GM10266 (cell line): ENCODE measurements at regions not wholly inside any gene's neighbourhood (a gene's known extent, or its start where the extent isn't known, plus 50 kb on each side); places are given as distances from the start of the nearest gene placed in this dataset.

Experiments
- DNase-seq: peaks from one replicate; pipeline ENCODE4 v3.0.0; 2012; ENCODE audit errors: extremely low spot score
- TF ChIP-seq, protein P1 (sequence below): IDR thresholded peaks from 2 replicates; pipeline ENCODE4 v1.5.1; 2012; ENCODE audit warnings: mild to moderate bottlenecking, low read depth; ENCODE audit not compliant: control insufficient read depth, insufficient read depth; ENCODE audit errors: missing control alignments

DNA sequence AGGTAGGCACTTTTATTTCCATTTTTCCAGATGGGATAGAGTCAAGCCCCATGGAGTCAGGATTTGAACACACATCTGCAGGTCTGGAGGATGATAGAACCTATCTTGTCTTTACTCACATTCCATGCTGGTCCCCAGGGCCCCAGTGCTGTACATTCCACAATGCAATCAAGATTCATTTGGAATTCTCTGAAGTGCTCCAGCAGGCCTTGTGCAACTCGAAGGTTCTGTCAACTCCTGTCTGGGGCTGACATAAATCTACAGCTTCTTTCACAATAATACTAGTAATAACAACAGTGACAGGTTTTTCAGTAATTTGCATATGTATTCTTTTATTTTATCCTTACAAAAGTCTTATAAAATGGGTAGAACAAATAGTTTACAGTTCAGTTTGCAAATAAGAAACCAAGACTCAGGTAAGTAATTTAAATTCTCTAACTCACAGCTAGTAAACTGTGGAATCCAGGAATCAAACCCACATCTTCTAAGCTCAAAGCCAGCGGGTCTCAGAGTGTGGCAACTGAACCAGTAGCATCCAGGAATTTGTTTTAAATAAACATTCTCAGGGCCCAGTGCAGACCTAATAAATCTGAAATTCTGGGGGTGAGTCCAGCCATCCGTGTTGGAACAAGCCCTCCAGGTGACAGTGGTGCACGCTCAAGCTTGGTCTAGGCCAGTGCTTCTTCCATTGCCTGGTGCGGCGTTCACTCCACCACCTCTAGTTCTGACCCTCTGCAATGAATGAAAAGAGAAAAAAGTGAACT lies 137.0 kb upstream of the TNFAIP3 start:
- DNase-seq = no peak
- TF ChIP-seq, protein P1, sequence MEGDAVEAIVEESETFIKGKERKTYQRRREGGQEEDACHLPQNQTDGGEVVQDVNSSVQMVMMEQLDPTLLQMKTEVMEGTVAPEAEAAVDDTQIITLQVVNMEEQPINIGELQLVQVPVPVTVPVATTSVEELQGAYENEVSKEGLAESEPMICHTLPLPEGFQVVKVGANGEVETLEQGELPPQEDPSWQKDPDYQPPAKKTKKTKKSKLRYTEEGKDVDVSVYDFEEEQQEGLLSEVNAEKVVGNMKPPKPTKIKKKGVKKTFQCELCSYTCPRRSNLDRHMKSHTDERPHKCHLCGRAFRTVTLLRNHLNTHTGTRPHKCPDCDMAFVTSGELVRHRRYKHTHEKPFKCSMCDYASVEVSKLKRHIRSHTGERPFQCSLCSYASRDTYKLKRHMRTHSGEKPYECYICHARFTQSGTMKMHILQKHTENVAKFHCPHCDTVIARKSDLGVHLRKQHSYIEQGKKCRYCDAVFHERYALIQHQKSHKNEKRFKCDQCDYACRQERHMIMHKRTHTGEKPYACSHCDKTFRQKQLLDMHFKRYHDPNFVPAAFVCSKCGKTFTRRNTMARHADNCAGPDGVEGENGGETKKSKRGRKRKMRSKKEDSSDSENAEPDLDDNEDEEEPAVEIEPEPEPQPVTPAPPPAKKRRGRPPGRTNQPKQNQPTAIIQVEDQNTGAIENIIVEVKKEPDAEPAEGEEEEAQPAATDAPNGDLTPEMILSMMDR = no peak

- TF ChIP-seq, protein P1 = no peak
- DNase-seq = no peak
Measured at GRCh38 chr6:137731600-137731959, 135.5 kb upstream of the TNFAIP3 start.

DNA sequence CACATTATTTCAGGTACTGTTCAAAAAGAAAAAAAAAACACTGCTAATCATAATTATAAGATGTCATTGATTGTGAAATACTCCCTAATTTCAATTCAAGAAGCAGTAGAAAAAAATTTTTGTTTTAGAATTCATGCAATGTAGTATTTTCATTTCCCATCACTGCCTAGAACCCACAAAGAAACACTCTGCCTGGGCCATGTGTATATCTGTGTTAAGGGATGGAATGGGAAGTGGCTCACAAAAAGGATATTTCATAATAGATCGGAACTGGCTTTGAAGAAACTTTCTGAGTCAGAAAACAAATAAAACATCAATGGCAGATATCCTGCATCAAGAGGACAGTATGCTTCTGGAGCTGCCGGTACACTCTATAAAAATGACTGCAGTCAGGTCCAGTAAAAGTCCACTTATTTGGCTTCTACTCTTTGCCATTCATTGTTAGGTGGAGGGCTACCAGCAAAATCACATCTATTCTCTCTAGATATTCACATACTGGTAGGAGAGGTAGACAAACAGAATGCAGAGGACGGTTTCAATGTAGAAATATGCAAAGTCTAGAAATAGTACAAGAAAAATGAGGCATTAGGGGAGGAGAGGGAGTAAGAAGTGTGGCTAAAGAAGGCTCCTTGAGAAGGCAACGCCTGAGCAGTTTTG lies 135.0 kb upstream of the TNFAIP3 start:
- TF ChIP-seq, protein P1 = no peak
- no peak for DNase-seq

GRCh38 chr6:137733372-137733771 lies 133.7 kb upstream of the TNFAIP3 start:
- no peak for DNase-seq
- TF ChIP-seq, protein P1 = no peak

- DNase-seq = no peak
Measured at GRCh38 chr6:137734005-137734874, 132.8 kb upstream of the TNFAIP3 start.

GRCh38 chr6:137734875-137735182 lies 132.2 kb upstream of the TNFAIP3 start:
- DNase-seq = no peak
- TF ChIP-seq, protein P1 = no peak

More at GRCh38 chr6:137734005-137734874, 132.8 kb upstream of the TNFAIP3 start:
- TF ChIP-seq, protein P1 = no peak
